ENCODE measurements at regions not wholly inside any gene's neighbourhood (a gene's known extent, or its start where the extent isn't known, plus 50 kb on each side); places are given as distances from the start of the nearest gene placed in this dataset.
"Not testable (repeated sequence)": the region's sequence is repeated elsewhere in the genome, so short reads cannot be mapped to it uniquely, and the experiment has no call there.

- TF ChIP-seq CTCF (IDR thresholded peaks at IDR 0.05; ENCODE audit: insufficient read depth, low read length, poor library complexity, severe bottlenecking), result no peak
- Histone ChIP-seq H3K27me3 (replicated peaks; ENCODE audit: control insufficient read depth, insufficient read depth, low read length) (no peaks in the 10 kb centered on the region), H3K36me3 (ENCODE audit: control insufficient read depth, insufficient read depth, low read length) (peaks cover 2% of the 10 kb centered on the region; the same call in 1 of the 2 replicates), H3K4me3 (replicated peaks; ENCODE audit: low read depth, low read length) (peak overlapping the region; percentile 49)
- no peak for DNase-seq (ENCODE audit: extremely low read depth, insufficient read length)
These were observed 191.5 kb downstream of the SEC14L1 start for GRCh38 chr17:77332034-77332971.

- DNase-seq (ENCODE audit: extremely low read depth, insufficient read length), result no peak
- Histone ChIP-seq H3K27me3 (replicated peaks; ENCODE audit: control insufficient read depth, insufficient read depth, low read length) (no peaks in the 10 kb centered on the region), H3K4me3 (replicated peaks; ENCODE audit: low read depth, low read length) (no peak overlapping the region), H3K36me3 (ENCODE audit: control insufficient read depth, insufficient read depth, low read length) (peaks cover 2% of the 10 kb centered on the region; the same call in 1 of the 2 replicates)
- no peak for TF ChIP-seq CTCF (IDR thresholded peaks at IDR 0.05; ENCODE audit: insufficient read depth, low read length, poor library complexity, severe bottlenecking)
These were observed 192.4 kb downstream of the SEC14L1 start for GRCh38 chr17:77332981-77333685.

GRCh38 chr17:77337150-77337549 is 196.4 kb downstream of the SEC14L1 start:
- no peaks in the 10 kb centered on the region for H3K27me3 ChIP-seq (replicated peaks; ENCODE audit: control insufficient read depth, insufficient read depth, low read length)
- no peak for DNase-seq (ENCODE audit: extremely low read depth, insufficient read length)
- no peaks in the 10 kb centered on the region for H3K36me3 ChIP-seq (ENCODE audit: control insufficient read depth, insufficient read depth, low read length)

GRCh38 chr17:77341069-77341541 is 200.3 kb downstream of the SEC14L1 start:
- no peaks in the 10 kb centered on the region for H3K27me3 ChIP-seq (replicated peaks; ENCODE audit: control insufficient read depth, insufficient read depth, low read length)
- DNase-seq (ENCODE audit: extremely low read depth, insufficient read length), result no peak
- H3K4me3 ChIP-seq (replicated peaks; ENCODE audit: low read depth, low read length), result no peak overlapping the region
- TF ChIP-seq CTCF (IDR thresholded peaks at IDR 0.05; ENCODE audit: insufficient read depth, low read length, poor library complexity, severe bottlenecking), result no peak
- no peaks in the 10 kb centered on the region; the same call in 1 of the 2 replicates for H3K36me3 ChIP-seq (ENCODE audit: control insufficient read depth, insufficient read depth, low read length)

More at GRCh38 chr17:77337150-77337549, 196.4 kb downstream of the SEC14L1 start:
- no peak overlapping the region for H3K4me3 ChIP-seq (replicated peaks; ENCODE audit: low read depth, low read length)
- TF ChIP-seq CTCF (IDR thresholded peaks at IDR 0.05; ENCODE audit: insufficient read depth, low read length, poor library complexity, severe bottlenecking), result no peak

- DNase-seq (ENCODE audit: extremely low read depth, insufficient read length); H3K4me3 ChIP-seq (replicated peaks; ENCODE audit: low read depth, low read length); H3K36me3 ChIP-seq (ENCODE audit: control insufficient read depth, insufficient read depth, low read length); H3K27me3 ChIP-seq (replicated peaks; ENCODE audit: control insufficient read depth, insufficient read depth, low read length): not testable (repeated sequence)
These were observed 201.9 kb downstream of the SEC14L1 start for GRCh38 chr17:77342656-77342990.

Data from GM06990 (cell line).